ENCODE measurements at regions not wholly inside any gene's neighbourhood (a gene's known extent, or its start where the extent isn't known, plus 50 kb on each side); places are given as distances from the start of the nearest gene placed in this dataset.
"Not testable (repeated sequence)": the region's sequence is repeated elsewhere in the genome, so short reads cannot be mapped to it uniquely, and the experiment has no call there.

- Histone ChIP-seq H3K4me3 (ENCODE audit: low read depth, low read length) (no peak overlapping the region), H3K9ac (ENCODE audit: low read depth, low read length) (no peak overlapping the region), H3K9me3 (ENCODE audit: control insufficient read depth, insufficient read depth, low read length) (no peaks in the 10 kb centered on the region), H3K36me3 (ENCODE audit: control insufficient read depth, insufficient read depth, low read length) (no peaks in the 10 kb centered on the region), H3K4me1 (ENCODE audit: control insufficient read depth, insufficient read depth, low read length) (peaks cover 4% of the 10 kb centered on the region), H3K27ac (ENCODE audit: low read depth, low read length) (no peak overlapping the region), H3K27me3 (ENCODE audit: control insufficient read depth, insufficient read depth, low read length) (no peaks in the 10 kb centered on the region)
Observed at GRCh38 chr1:213531369-213532310, 456.1 kb upstream of the PROX1 start.

GRCh38 chr1:213533125-213533524 lies 454.6 kb upstream of the PROX1 start:
- Histone ChIP-seq H3K27me3 (ENCODE audit: control insufficient read depth, insufficient read depth, low read length) (no peaks in the 10 kb centered on the region), H3K27ac (ENCODE audit: low read depth, low read length) (no peak overlapping the region), H3K9ac (ENCODE audit: low read depth, low read length) (no peak overlapping the region), H3K36me3 (ENCODE audit: control insufficient read depth, insufficient read depth, low read length) (no peaks in the 10 kb centered on the region), H3K9me3 (ENCODE audit: control insufficient read depth, insufficient read depth, low read length) (no peaks in the 10 kb centered on the region), H3K4me1 (ENCODE audit: control insufficient read depth, insufficient read depth, low read length) (peaks cover 4% of the 10 kb centered on the region), H3K4me3 (ENCODE audit: low read depth, low read length) (no peak overlapping the region)

- Histone ChIP-seq H3K4me1 (ENCODE audit: control insufficient read depth, insufficient read depth, low read length) (peaks cover 2% of the 10 kb centered on the region), H3K9ac (ENCODE audit: low read depth, low read length) (no peak overlapping the region), H3K9me3 (ENCODE audit: control insufficient read depth, insufficient read depth, low read length) (no peaks in the 10 kb centered on the region), H3K27me3 (ENCODE audit: control insufficient read depth, insufficient read depth, low read length) (no peaks in the 10 kb centered on the region), H3K4me3 (ENCODE audit: low read depth, low read length) (no peak overlapping the region), H3K27ac (ENCODE audit: low read depth, low read length) (no peak overlapping the region), H3K36me3 (ENCODE audit: control insufficient read depth, insufficient read depth, low read length) (no peaks in the 10 kb centered on the region)
Observed at GRCh38 chr1:213535679-213536078, 452.1 kb upstream of the PROX1 start.

GRCh38 chr1:213538251-213538650 lies 449.5 kb upstream of the PROX1 start:
- no peak overlapping the region for H3K27ac ChIP-seq (ENCODE audit: low read depth, low read length)
- H3K4me1 ChIP-seq (ENCODE audit: control insufficient read depth, insufficient read depth, low read length), result no peaks in the 10 kb centered on the region
- H3K4me3 ChIP-seq (ENCODE audit: low read depth, low read length), result no peak overlapping the region
- H3K27me3 ChIP-seq (ENCODE audit: control insufficient read depth, insufficient read depth, low read length), result no peaks in the 10 kb centered on the region
- H3K9ac ChIP-seq (ENCODE audit: low read depth, low read length), result no peak overlapping the region
- H3K36me3 ChIP-seq (ENCODE audit: control insufficient read depth, insufficient read depth, low read length), result no peaks in the 10 kb centered on the region
- H3K9me3 ChIP-seq (ENCODE audit: control insufficient read depth, insufficient read depth, low read length), result no peaks in the 10 kb centered on the region

- no peaks in the 10 kb centered on the region for H3K36me3 ChIP-seq (ENCODE audit: control insufficient read depth, insufficient read depth, low read length)
- H3K27me3 ChIP-seq (ENCODE audit: control insufficient read depth, insufficient read depth, low read length), result no peaks in the 10 kb centered on the region
- H3K4me1 ChIP-seq (ENCODE audit: control insufficient read depth, insufficient read depth, low read length), result no peaks in the 10 kb centered on the region
- no peak overlapping the region for H3K9ac ChIP-seq (ENCODE audit: low read depth, low read length)
- no peak overlapping the region for H3K4me3 ChIP-seq (ENCODE audit: low read depth, low read length)
- no peaks in the 10 kb centered on the region for H3K9me3 ChIP-seq (ENCODE audit: control insufficient read depth, insufficient read depth, low read length)
- no peak overlapping the region for H3K27ac ChIP-seq (ENCODE audit: low read depth, low read length)
Observed at GRCh38 chr1:213539464-213539863, 448.3 kb upstream of the PROX1 start.

GRCh38 chr1:213541641-213542040 lies 446.1 kb upstream of the PROX1 start:
- Histone ChIP-seq H3K36me3 (ENCODE audit: control insufficient read depth, insufficient read depth, low read length) (no peaks in the 10 kb centered on the region), H3K27ac (ENCODE audit: low read depth, low read length) (no peak overlapping the region), H3K4me3 (ENCODE audit: low read depth, low read length) (no peak overlapping the region), H3K27me3 (ENCODE audit: control insufficient read depth, insufficient read depth, low read length) (no peaks in the 10 kb centered on the region), H3K9me3 (ENCODE audit: control insufficient read depth, insufficient read depth, low read length) (no peaks in the 10 kb centered on the region), H3K4me1 (ENCODE audit: control insufficient read depth, insufficient read depth, low read length) (no peaks in the 10 kb centered on the region), H3K9ac (ENCODE audit: low read depth, low read length) (no peak overlapping the region)

GRCh38 chr1:213545181-213545580 lies 442.6 kb upstream of the PROX1 start:
- H3K27ac ChIP-seq (ENCODE audit: low read depth, low read length); H3K9ac ChIP-seq (ENCODE audit: low read depth, low read length); H3K27me3 ChIP-seq (ENCODE audit: control insufficient read depth, insufficient read depth, low read length); H3K36me3 ChIP-seq (ENCODE audit: control insufficient read depth, insufficient read depth, low read length); H3K4me1 ChIP-seq (ENCODE audit: control insufficient read depth, insufficient read depth, low read length); H3K9me3 ChIP-seq (ENCODE audit: control insufficient read depth, insufficient read depth, low read length); H3K4me3 ChIP-seq (ENCODE audit: low read depth, low read length): not testable (repeated sequence)

GRCh38 chr1:213549982-213550381 lies 437.8 kb upstream of the PROX1 start:
- Histone ChIP-seq H3K36me3 (ENCODE audit: control insufficient read depth, insufficient read depth, low read length) (no peaks in the 10 kb centered on the region), H3K4me3 (ENCODE audit: low read depth, low read length) (no peak overlapping the region), H3K27me3 (ENCODE audit: control insufficient read depth, insufficient read depth, low read length) (no peaks in the 10 kb centered on the region), H3K4me1 (ENCODE audit: control insufficient read depth, insufficient read depth, low read length) (no peaks in the 10 kb centered on the region), H3K9ac (ENCODE audit: low read depth, low read length) (no peak overlapping the region), H3K9me3 (ENCODE audit: control insufficient read depth, insufficient read depth, low read length) (no peaks in the 10 kb centered on the region), H3K27ac (ENCODE audit: low read depth, low read length) (no peak overlapping the region)

- Histone ChIP-seq H3K4me1 (ENCODE audit: control insufficient read depth, insufficient read depth, low read length) (no peaks in the 10 kb centered on the region), H3K4me3 (ENCODE audit: low read depth, low read length) (no peak overlapping the region), H3K9ac (ENCODE audit: low read depth, low read length) (no peak overlapping the region), H3K27me3 (ENCODE audit: control insufficient read depth, insufficient read depth, low read length) (no peaks in the 10 kb centered on the region), H3K9me3 (ENCODE audit: control insufficient read depth, insufficient read depth, low read length) (no peaks in the 10 kb centered on the region), H3K36me3 (ENCODE audit: control insufficient read depth, insufficient read depth, low read length) (no peaks in the 10 kb centered on the region), H3K27ac (ENCODE audit: low read depth, low read length) (no peak overlapping the region)
Observed at GRCh38 chr1:213550804-213551203, 437.0 kb upstream of the PROX1 start.

- Histone ChIP-seq H3K36me3 (ENCODE audit: control insufficient read depth, insufficient read depth, low read length) (no peaks in the 10 kb centered on the region), H3K27ac (ENCODE audit: low read depth, low read length) (no peak overlapping the region), H3K9me3 (ENCODE audit: control insufficient read depth, insufficient read depth, low read length) (no peaks in the 10 kb centered on the region), H3K4me1 (ENCODE audit: control insufficient read depth, insufficient read depth, low read length) (no peaks in the 10 kb centered on the region), H3K4me3 (ENCODE audit: low read depth, low read length) (no peak overlapping the region), H3K27me3 (ENCODE audit: control insufficient read depth, insufficient read depth, low read length) (no peaks in the 10 kb centered on the region), H3K9ac (ENCODE audit: low read depth, low read length) (no peak overlapping the region)
Observed at GRCh38 chr1:213552045-213552444, 435.7 kb upstream of the PROX1 start.

- Histone ChIP-seq H3K36me3 (ENCODE audit: control insufficient read depth, insufficient read depth, low read length) (no peaks in the 10 kb centered on the region), H3K9ac (ENCODE audit: low read depth, low read length) (no peak overlapping the region), H3K4me1 (ENCODE audit: control insufficient read depth, insufficient read depth, low read length) (no peaks in the 10 kb centered on the region), H3K9me3 (ENCODE audit: control insufficient read depth, insufficient read depth, low read length) (no peaks in the 10 kb centered on the region), H3K27me3 (ENCODE audit: control insufficient read depth, insufficient read depth, low read length) (no peaks in the 10 kb centered on the region), H3K27ac (ENCODE audit: low read depth, low read length) (no peak overlapping the region), H3K4me3 (ENCODE audit: low read depth, low read length) (no peak overlapping the region)
Observed at GRCh38 chr1:213560226-213560625, 427.5 kb upstream of the PROX1 start.
